Body of pancreas (tissue), 4 donors: ENCODE measurements at regions not wholly inside any gene's neighbourhood (a gene's known extent, or its start where the extent isn't known, plus 50 kb on each side); places are given as distances from the start of the nearest gene placed in this dataset.
A peak's percentile ranks its signal among the peaks of the same experiment; 100 is the strongest.

Experiments
- ATAC-seq: fragments of 150-250 bp; one replicate; pipeline ENCODE4 v1.9.1; 2016
- DNase-seq, 4 donors: peaks; one replicate each; pipeline ENCODE4 v3.0.0-alpha.2; 2019
- H3K27ac ChIP-seq, 4 donors: fragments of 200-600 bp; sonication (generic); 1 replicate in 3 of 4; 2 replicates in 1 of 4; pipeline versions ENCODE4 v1.5.1 to v1.6.1; 2016 to 2019; ENCODE audit warnings: mild to moderate bottlenecking in 1 of 4, mixed read lengths in 1 of 4, moderate library complexity in 1 of 4
- H3K27me3 ChIP-seq, 2 donors: fragments of 200-600 bp; sonication (generic); one replicate each; pipeline ENCODE4 v1.6.0; 2016; ENCODE audit warnings: mild to moderate bottlenecking in 1 of 2
- H3K36me3 ChIP-seq, 2 donors: fragments of 200-600 bp; sonication (generic); replicated peaks in 1 of 2; 2 replicates each; pipeline ENCODE4 v1.5.1; 2016; ENCODE audit warnings: low read depth in 2 of 2; ENCODE audit not compliant: insufficient read depth in 1 of 2
- H3K4me1 ChIP-seq: fragments of 200-600 bp; sonication (generic); one replicate; pipeline ENCODE4 v1.6.0; 2016
- H3K4me3 ChIP-seq, 2 donors: fragments of 200-600 bp; sonication (generic); 1 replicate in 1 of 2; 2 replicates in 1 of 2; pipeline ENCODE4 v1.5.1; 2016 to 2019
- H3K9me3 ChIP-seq, 3 donors: fragments of 200-600 bp; sonication (generic); 1 replicate in 2 of 3; 2 replicates in 1 of 3; pipeline ENCODE4 v1.5.1; 2016
- POLR2A ChIP-seq, 3 donors: fragments of 450-650 bp; IDR thresholded peaks; one replicate each; pipeline ENCODE4 v1.6.1; 2016; ENCODE audit warnings: antibody characterized with exemption in 3 of 3, mild to moderate bottlenecking in 2 of 3
- WGBS, 2 donors: methylation state at CpG; one replicate each; pipeline ENCODE4 v1.1.5; 2017; 5-methylcytosine and 5-hydroxymethylcytosine counted together
- intact Hi-C: fragments of 100-400 bp; cut with DNase I; formaldehyde crosslinking; loops from one replicate; pipeline ENCODE4 v1.15.1; 2023
- TF ChIP-seq, protein P1 (sequence below), 7 experiments: fragments of 450-650 bp in 4 of 7; fragments of 200-600 bp in 3 of 7; sonication (generic) in 3 of 7; IDR thresholded peaks; one replicate each; pipeline ENCODE4 v1.5.1; 2016 to 2019; ENCODE audit warnings: antibody characterized with exemption in 7 of 7

DNA sequence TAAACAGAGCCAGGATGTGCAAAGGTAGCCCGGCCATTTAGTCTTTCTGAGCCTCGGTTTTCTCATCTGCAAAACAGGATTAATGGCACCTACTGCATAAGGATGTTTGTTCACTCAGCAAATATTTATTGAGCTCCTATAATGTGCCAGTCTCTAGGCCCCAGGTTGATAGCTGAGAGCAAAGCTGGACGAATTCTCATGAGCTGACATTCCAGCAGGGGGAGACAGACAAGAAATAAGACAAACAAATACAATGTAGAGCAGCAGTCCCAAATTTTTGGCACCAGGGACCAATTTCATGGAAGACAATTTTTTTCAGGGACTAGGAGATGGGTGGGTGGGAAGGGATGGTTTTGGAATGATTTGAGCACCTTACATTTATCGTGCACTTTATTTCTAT, 74.3 kb upstream of the PAX7 start:
- whole genome bisulfite sequencing, 2 donors: 51 to 53% methylated on average over 4 of the region's 4 CpGs
- H3K27me3 ChIP-seq: peaks cover 0 to 11% of the 10 kb centered on the region in 2 donors

DNA sequence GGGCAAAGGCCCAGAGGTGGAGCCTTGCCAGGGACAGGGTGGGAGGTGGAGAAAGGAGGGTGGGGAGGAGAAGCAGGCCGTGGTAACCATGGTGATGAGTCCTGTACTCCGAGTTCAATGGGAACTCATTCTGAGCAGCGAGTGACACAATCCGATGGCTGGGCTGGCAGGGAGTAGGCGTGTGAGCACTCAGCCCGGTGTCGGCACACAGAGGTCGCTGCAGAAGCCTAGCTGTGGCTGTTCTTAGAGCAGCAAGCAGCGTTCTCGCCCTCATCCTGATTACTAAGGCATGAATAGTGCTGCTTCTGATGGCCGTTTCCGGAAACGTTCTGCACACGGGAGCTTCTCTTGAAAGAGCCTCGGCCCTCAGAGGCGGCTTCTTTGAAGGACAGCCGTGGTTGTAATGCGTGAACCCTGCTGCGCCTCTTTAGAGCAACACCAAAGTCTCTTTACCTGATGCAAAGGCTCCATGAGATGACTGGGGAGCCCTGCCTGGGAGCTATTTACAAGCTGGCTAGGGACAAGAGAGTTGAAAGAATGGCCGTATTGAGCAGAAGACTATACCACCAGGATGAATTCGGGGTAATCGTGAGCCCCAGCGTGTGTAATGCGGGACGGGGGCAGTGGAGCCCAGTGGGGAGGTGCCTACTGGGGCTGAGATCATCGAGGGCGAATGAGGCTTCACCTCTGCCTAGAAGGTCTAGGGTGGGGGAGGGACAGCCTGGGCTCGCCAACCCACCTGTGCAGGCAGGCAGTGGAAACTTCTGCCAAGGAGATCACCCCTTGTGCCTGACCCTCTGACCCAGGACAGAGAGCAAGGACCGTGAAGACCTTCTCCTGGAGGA, 72.8 kb upstream of the PAX7 start:
- intact Hi-C loops: no loop called here
- ATAC-seq (peak; percentile 68), DNase-seq (peak; percentile 34 to 67 (median 58))
- H3K4me3 ChIP-seq: no peak overlapping the region
- H3K27me3 ChIP-seq: peaks cover 0 to 11% of the 10 kb centered on the region in 2 donors
- H3K9me3 ChIP-seq: no peaks in the 10 kb centered on the region
- H3K36me3 ChIP-seq: no peaks in the 10 kb centered on the region
- TF ChIP-seq, protein P1, sequence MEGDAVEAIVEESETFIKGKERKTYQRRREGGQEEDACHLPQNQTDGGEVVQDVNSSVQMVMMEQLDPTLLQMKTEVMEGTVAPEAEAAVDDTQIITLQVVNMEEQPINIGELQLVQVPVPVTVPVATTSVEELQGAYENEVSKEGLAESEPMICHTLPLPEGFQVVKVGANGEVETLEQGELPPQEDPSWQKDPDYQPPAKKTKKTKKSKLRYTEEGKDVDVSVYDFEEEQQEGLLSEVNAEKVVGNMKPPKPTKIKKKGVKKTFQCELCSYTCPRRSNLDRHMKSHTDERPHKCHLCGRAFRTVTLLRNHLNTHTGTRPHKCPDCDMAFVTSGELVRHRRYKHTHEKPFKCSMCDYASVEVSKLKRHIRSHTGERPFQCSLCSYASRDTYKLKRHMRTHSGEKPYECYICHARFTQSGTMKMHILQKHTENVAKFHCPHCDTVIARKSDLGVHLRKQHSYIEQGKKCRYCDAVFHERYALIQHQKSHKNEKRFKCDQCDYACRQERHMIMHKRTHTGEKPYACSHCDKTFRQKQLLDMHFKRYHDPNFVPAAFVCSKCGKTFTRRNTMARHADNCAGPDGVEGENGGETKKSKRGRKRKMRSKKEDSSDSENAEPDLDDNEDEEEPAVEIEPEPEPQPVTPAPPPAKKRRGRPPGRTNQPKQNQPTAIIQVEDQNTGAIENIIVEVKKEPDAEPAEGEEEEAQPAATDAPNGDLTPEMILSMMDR (IDR thresholded peaks at IDR 0.05): no peak
- peak in 1 of 3 donors; percentile 6 for TF ChIP-seq POLR2A (IDR thresholded peaks at IDR 0.05)
- WGBS, 2 donors: 7 to 9% methylated on average over 20 to 29 of the region's 29 CpGs
- H3K4me1 ChIP-seq: peaks cover 10% of the 10 kb centered on the region
- H3K27ac ChIP-seq: no peak overlapping the region

More for the DNA sequence above, 74.3 kb upstream of the PAX7 start:
- H3K4me3 ChIP-seq: no peak overlapping the region
- H3K27ac ChIP-seq: no peak overlapping the region
- DNase-seq (peak in 2 of 4 donors; percentile 23 to 37), ATAC-seq (no peak)
- no peaks in the 10 kb centered on the region for H3K36me3 ChIP-seq
- intact Hi-C loops: no loop called here
- TF ChIP-seq POLR2A (IDR thresholded peaks at IDR 0.05): no peak
- TF ChIP-seq, protein P1 (IDR thresholded peaks at IDR 0.05): peak in 5 of 7 experiments; percentile 19 to 42 (median 25)
- no peaks in the 10 kb centered on the region for H3K9me3 ChIP-seq
- H3K4me1 ChIP-seq: peaks cover 10% of the 10 kb centered on the region

DNA sequence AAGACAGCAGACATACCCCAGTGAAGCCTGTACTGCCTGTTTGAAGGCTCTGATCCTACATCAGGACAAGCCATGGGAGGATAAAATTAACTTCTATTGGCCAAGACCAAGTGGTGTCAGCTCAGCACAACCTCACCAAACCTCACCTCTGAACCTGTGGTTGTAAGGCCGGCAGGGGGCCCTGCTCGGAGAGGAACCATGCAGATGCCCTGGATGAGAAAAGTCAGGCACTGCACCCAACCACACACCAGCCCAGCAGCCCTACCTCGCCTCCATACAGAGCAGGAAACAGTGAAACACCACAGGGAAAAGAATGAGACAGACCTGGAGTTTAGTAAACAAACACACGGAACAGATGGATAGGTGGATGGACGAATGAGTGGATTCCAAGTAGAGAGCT, 70.0 kb upstream of the PAX7 start:
- peaks cover 0 to 11% of the 10 kb centered on the region in 2 donors for H3K27me3 ChIP-seq
- TF ChIP-seq, protein P1 (IDR thresholded peaks at IDR 0.05): no peak
- TF ChIP-seq POLR2A (IDR thresholded peaks at IDR 0.05): no peak
- H3K4me3 ChIP-seq: no peak overlapping the region
- no peaks in the 10 kb centered on the region for H3K36me3 ChIP-seq
- H3K27ac ChIP-seq: no peak overlapping the region
- ATAC-seq: no peak
- intact Hi-C loops: no loop called here
- DNase-seq: no peak
- H3K9me3 ChIP-seq: no peaks in the 10 kb centered on the region
- 39 to 48% methylated on average over 5 of the region's 5 CpGs for WGBS, 2 donors
- H3K4me1 ChIP-seq: peaks cover 10% of the 10 kb centered on the region

DNA sequence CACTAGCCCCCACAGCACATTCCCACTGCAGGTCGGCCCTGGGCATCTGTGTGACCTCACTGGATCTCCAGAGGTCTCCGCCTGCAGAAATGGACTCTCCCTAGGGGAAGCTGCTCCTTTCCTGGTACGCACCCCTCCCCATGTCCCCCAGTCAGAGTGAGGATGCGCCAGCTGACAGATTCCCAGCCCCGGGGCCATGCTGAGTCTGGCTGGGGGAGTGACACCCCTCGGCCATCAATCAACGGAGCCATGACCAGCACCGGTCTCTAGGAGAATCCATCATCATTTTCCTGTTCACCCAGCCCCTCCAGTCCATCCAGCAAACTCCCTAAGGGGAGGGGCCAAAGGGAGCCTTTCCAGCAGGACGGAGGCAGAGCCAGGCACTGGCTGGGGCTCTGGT, 68.7 kb upstream of the PAX7 start:
- Histone ChIP-seq H3K27ac (no peak overlapping the region), H3K4me3 (no peak overlapping the region), H3K27me3 (peaks cover 0 to 11% of the 10 kb centered on the region in 2 donors), H3K9me3 (no peaks in the 10 kb centered on the region), H3K4me1 (peaks cover 10% of the 10 kb centered on the region), H3K36me3 (no peaks in the 10 kb centered on the region)
- 59 to 70% methylated on average over 3 to 9 of the region's 9 CpGs for WGBS, 2 donors
- ATAC-seq: no peak
- DNase-seq: no peak
- intact Hi-C loops: no loop called here
- no peak for TF ChIP-seq POLR2A (IDR thresholded peaks at IDR 0.05)

DNA sequence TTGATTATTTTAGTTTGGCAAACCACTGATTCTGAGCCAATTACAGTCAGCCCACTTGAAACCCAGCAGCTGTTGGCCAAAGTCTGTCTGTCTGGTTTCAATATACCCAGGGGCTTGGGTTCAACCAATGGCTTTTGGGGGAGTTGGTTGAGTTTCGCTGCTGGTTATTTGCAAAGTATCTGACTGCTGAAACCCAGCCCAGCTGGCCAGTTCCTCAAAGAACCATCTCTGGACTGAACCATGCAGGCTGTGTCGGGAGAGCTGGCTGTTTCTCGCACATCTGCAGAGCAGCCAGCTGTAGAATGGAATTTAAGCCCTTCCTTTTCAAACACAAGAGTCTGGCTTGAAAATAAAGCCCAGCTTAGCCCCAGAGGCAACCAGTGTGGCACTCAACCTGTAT, 66.0 kb upstream of the PAX7 start:
- ATAC-seq: no peak
- H3K9me3 ChIP-seq: no peaks in the 10 kb centered on the region
- intact Hi-C loops: no loop called here
- DNase-seq: no peak
- H3K4me3 ChIP-seq: no peak overlapping the region
- WGBS, 2 donors: 57% methylated on average over 3 of the region's 3 CpGs; no CpG with 5 or more reads in 1 of the 2 donors
- no peaks in the 10 kb centered on the region for H3K36me3 ChIP-seq
- no peaks in the 10 kb centered on the region for H3K27me3 ChIP-seq
- H3K27ac ChIP-seq: no peak overlapping the region
- H3K4me1 ChIP-seq: no peaks in the 10 kb centered on the region
- TF ChIP-seq, protein P1 (IDR thresholded peaks at IDR 0.05): no peak
- TF ChIP-seq POLR2A (IDR thresholded peaks at IDR 0.05): no peak
